ENCODE measurements at regions not wholly inside any gene's neighbourhood (a gene's known extent, or its start where the extent isn't known, plus 50 kb on each side); places are given as distances from the start of the nearest gene placed in this dataset.

GRCh38 chr6:92008757-92009502, 1410.4 kb downstream of the EPHA7 start:
- no peak for TF ChIP-seq CTCF (IDR thresholded peaks at IDR 0.05)
- no peak for TF ChIP-seq NR3C1 (IDR thresholded peaks at IDR 0.05)
- no peak for TF ChIP-seq ELK1 (IDR thresholded peaks at IDR 0.05; ENCODE audit: low read depth, low read length)
- TF ChIP-seq SMC3 (IDR thresholded peaks at IDR 0.05): no peak
- TF ChIP-seq POLR2A (IDR thresholded peaks at IDR 0.05; ENCODE audit: low read length): no peak
